PC-3 (cell line): ENCODE measurements at regions not wholly inside any gene's neighbourhood (a gene's known extent, or its start where the extent isn't known, plus 50 kb on each side); places are given as distances from the start of the nearest gene placed in this dataset.

Experiments
- ATAC-seq: fragments of 200-7000 bp; cut with Tn5 transposase; 2 replicates; pipeline ENCODE4 v1.9.1; 2020; ENCODE audit warnings: mild to moderate bottlenecking, moderate library complexity
- BruUV-seq: library from RNA; stranded (reverse); fragments of 400-500 nt; replicated peaks from 2 replicates; lab custom pipeline; 2021; lab: Mats Ljungman, UMichigan
- CTCF ChIA-PET: fragments of 300-600 bp; sonication (Branson Sonifier 250); formaldehyde crosslinking; loops from one replicate; lab custom pipeline; 2022; ENCODE audit warnings: antibody characterized with exemption; lab: Charles Lee
- POLR2A ChIA-PET: fragments of 300-600 bp; sonication (Branson Sonifier 250); formaldehyde crosslinking; loops from one replicate; lab custom pipeline; 2022; ENCODE audit warnings: antibody characterized with exemption; ENCODE audit not compliant: unreplicated experiment; lab: Charles Lee
- DNase-seq: peaks from one replicate; pipeline ENCODE4 v3.0.0-alpha.2; 2015
- H2AFZ ChIP-seq: fragments of 300-600 bp; sonication (generic); 2 replicates; pipeline ENCODE4 v1.6.0; 2016; ENCODE audit warnings: antibody characterized with exemption, low read length
- H3F3A ChIP-seq: fragments of 300-600 bp; sonication (generic); one replicate; pipeline ENCODE4 v1.6.0; 2017; ENCODE audit warnings: antibody characterized with exemption, low read length, control low read depth, mild to moderate bottlenecking; ENCODE audit not compliant: unreplicated experiment
- H3K27ac ChIP-seq: fragments of 300-600 bp; sonication (generic); 2 replicates; pipeline ENCODE4 v1.5.1; 2016; ENCODE audit warnings: mild to moderate bottlenecking, low read length
- H3K27me3 ChIP-seq: fragments of 300-600 bp; sonication (generic); 2 replicates; pipeline ENCODE4 v1.6.1; 2016; ENCODE audit warnings: low read length, mixed read lengths
- H3K36me3 ChIP-seq: fragments of 300-600 bp; sonication (generic); 2 replicates; pipeline ENCODE4 v1.6.1; 2016; ENCODE audit warnings: low read depth, mixed run types, low read length, mixed read lengths
- H3K4me1 ChIP-seq: fragments of 300-600 bp; sonication (generic); 2 replicates; pipeline ENCODE4 v1.5.1; 2016; ENCODE audit warnings: low read length; ENCODE audit not compliant: insufficient read depth
- H3K4me2 ChIP-seq: fragments of 300-600 bp; sonication (generic); 2 replicates; pipeline ENCODE4 v1.6.0; 2016; ENCODE audit warnings: low read length
- H3K4me3 ChIP-seq: fragments of 300-600 bp; sonication (generic); 2 replicates; pipeline ENCODE4 v1.5.1; 2016; ENCODE audit warnings: mild to moderate bottlenecking, low read length, mixed read lengths
- H3K79me2 ChIP-seq: fragments of 300-600 bp; sonication (generic); 2 replicates; pipeline ENCODE4 v1.6.1; 2017; ENCODE audit warnings: low read length, mixed read lengths
- H3K9ac ChIP-seq: fragments of 300-600 bp; sonication (generic); 2 replicates; pipeline ENCODE4 v1.6.0; 2016; ENCODE audit warnings: mild to moderate bottlenecking, low read length
- H3K9me2 ChIP-seq: fragments of 300-600 bp; sonication (generic); replicated peaks from 2 replicates; pipeline ENCODE4 v1.6.1; 2016; ENCODE audit warnings: mixed run types, low read length, mixed read lengths
- H3K9me3 ChIP-seq: fragments of 300-600 bp; sonication (generic); 2 replicates; pipeline ENCODE4 v1.6.1; 2016; ENCODE audit warnings: low read length, mixed read lengths
- H4K20me1 ChIP-seq: fragments of 300-600 bp; sonication (generic); 2 replicates; pipeline ENCODE4 v1.6.1; 2016; ENCODE audit warnings: low read length, mixed read lengths
- EZH2 ChIP-seq: fragments of 300-600 bp; sonication (generic); IDR thresholded peaks from one replicate; pipeline ENCODE4 v1.6.1; 2017; ENCODE audit warnings: antibody characterized with exemption, mild to moderate bottlenecking, low read length; ENCODE audit not compliant: unreplicated experiment
- EZH2phosphoT487 ChIP-seq: fragments of 300-600 bp; sonication (generic); IDR thresholded peaks from 2 replicates; pipeline ENCODE4 v1.6.1; 2018; ENCODE audit warnings: mild to moderate bottlenecking, antibody characterized with exemption, low read length, borderline replicate concordance
- intact Hi-C: fragments of 100-400 bp; cut with micrococcal nuclease; formaldehyde crosslinking; loops from 2 replicates; pipeline ENCODE4 v1.9.0; 2023
- TF ChIP-seq, protein P1 (sequence below): fragments of 300-600 bp; sonication (generic); conservative IDR thresholded peaks from 2 replicates; pipeline ENCODE4 v1.5.1; 2017; ENCODE audit warnings: antibody characterized with exemption, low read depth, mild to moderate bottlenecking, low read length

DNA sequence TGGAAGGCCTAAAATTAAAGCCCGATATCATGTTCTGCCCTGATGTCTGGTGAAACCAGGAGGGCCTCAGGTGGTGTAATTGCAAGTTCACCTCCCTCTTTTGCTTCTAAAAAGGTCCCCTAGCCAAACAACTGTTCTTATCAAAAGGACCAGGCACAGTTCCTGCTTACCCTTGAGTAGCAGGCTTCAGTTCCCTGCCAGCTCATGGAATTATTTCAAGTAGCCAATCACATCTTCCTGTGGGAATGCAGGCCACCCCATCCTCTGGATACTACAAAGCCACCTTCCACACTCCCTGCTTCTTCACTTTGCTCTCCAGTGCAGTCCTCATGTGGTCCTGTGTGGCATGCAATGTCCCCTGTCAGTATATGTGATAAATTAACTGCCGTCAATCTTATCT is 97.7 kb upstream of the GALNT17 start:
- Histone ChIP-seq H3K4me2 (no peak overlapping the region), H4K20me1 (no peaks in the 10 kb centered on the region), H3K4me3 (no peak overlapping the region), H2AFZ (no peak overlapping the region), H3K27me3 (no peaks in the 10 kb centered on the region), H3K79me2 (no peaks in the 10 kb centered on the region), H3K27ac (no peak overlapping the region), H3F3A (no peaks in the 10 kb centered on the region), H3K4me1 (no peaks in the 10 kb centered on the region), H3K36me3 (no peaks in the 10 kb centered on the region), H3K9me2 (no peaks in the 10 kb centered on the region), H3K9ac (no peak overlapping the region), H3K9me3 (no peaks in the 10 kb centered on the region)
- DNase-seq (no peak), ATAC-seq (no peak)
- intact Hi-C loops, result no loop called here
- no peak for TF ChIP-seq EZH2phosphoT487
- no peak for TF ChIP-seq EZH2
- TF ChIP-seq, protein P1, sequence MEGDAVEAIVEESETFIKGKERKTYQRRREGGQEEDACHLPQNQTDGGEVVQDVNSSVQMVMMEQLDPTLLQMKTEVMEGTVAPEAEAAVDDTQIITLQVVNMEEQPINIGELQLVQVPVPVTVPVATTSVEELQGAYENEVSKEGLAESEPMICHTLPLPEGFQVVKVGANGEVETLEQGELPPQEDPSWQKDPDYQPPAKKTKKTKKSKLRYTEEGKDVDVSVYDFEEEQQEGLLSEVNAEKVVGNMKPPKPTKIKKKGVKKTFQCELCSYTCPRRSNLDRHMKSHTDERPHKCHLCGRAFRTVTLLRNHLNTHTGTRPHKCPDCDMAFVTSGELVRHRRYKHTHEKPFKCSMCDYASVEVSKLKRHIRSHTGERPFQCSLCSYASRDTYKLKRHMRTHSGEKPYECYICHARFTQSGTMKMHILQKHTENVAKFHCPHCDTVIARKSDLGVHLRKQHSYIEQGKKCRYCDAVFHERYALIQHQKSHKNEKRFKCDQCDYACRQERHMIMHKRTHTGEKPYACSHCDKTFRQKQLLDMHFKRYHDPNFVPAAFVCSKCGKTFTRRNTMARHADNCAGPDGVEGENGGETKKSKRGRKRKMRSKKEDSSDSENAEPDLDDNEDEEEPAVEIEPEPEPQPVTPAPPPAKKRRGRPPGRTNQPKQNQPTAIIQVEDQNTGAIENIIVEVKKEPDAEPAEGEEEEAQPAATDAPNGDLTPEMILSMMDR, result no peak
- ChIA-PET POLR2A (no interaction called here), CTCF (no interaction called here)
- no TSS peak for BruUV-seq

DNA sequence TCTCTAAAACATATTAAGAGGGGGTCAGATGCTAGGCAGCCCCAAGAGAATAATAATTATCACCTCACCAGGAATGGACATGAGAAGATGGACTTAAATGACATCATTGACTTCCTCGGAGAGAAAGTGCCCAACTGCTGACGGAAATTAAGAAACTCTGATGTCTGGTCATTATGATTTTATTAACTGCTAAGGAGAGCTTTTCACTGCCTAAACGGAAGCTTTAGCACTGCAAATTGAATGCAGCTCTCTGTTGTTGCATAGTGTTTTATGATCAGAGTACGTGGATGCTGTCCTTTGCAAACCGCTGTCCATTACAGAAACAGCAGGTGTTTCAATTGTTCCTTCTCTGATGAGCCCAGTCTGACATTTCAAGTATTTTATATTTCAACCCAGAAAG is 89.4 kb upstream of the GALNT17 start:
- ATAC-seq, result no peak
- Histone ChIP-seq H3K4me2 (no peak overlapping the region), H3K79me2 (no peaks in the 10 kb centered on the region), H3K27me3 (no peaks in the 10 kb centered on the region), H2AFZ (no peak overlapping the region), H3K9ac (no peak overlapping the region), H3K9me3 (peaks cover 4% of the 10 kb centered on the region; the same call in 1 of the 2 replicates), H3K4me1 (no peaks in the 10 kb centered on the region), H4K20me1 (no peaks in the 10 kb centered on the region), H3K27ac (no peak overlapping the region), H3F3A (no peaks in the 10 kb centered on the region), H3K9me2 (no peaks in the 10 kb centered on the region), H3K4me3 (no peak overlapping the region), H3K36me3 (no peaks in the 10 kb centered on the region)
- ChIA-PET CTCF (no interaction called here), POLR2A (no interaction called here)
- BruUV-seq, result no TSS peak
- intact Hi-C loops, result no loop called here
- TF ChIP-seq EZH2phosphoT487, result no peak
- TF ChIP-seq EZH2, result no peak
- TF ChIP-seq, protein P1, result no peak
- DNase-seq, result no peak

DNA sequence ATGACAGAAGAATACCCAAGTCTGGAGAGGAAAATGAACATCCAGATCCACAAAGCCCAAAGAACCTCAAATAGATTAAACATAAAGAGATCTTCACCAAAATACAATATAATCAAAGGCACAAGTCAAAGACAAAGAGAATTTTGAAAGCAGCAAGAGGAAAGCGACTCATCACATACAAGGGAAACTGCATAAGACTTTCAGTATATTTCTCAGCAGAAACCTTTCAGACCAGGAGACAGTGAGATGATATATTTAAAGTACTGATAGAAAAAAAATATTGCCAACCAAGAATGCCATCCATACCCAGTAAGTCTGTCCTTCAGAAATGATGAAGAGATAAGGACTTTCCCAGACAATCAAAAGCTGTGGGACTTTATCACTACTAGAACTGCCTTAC is 81.5 kb upstream of the GALNT17 start:
- no peaks in the 10 kb centered on the region for H4K20me1 ChIP-seq
- H3K9ac ChIP-seq, result no peak overlapping the region
- H3K27ac ChIP-seq, result no peak overlapping the region
- no peaks in the 10 kb centered on the region for H3K79me2 ChIP-seq
- no peaks in the 10 kb centered on the region for H3K36me3 ChIP-seq
- no peak for TF ChIP-seq EZH2
- TF ChIP-seq, protein P1, result no peak
- TF ChIP-seq EZH2phosphoT487, result no peak
- ChIA-PET CTCF (no interaction called here), POLR2A (no interaction called here)
- DNase-seq (no peak), ATAC-seq (no peak)
- BruUV-seq, result no TSS peak
- no peaks in the 10 kb centered on the region for H3K9me2 ChIP-seq
- no peak overlapping the region for H3K4me3 ChIP-seq
- H3K4me1 ChIP-seq, result no peaks in the 10 kb centered on the region
- no peaks in the 10 kb centered on the region for H3K27me3 ChIP-seq
- no peak overlapping the region for H3K4me2 ChIP-seq
- H2AFZ ChIP-seq, result no peak overlapping the region
- H3F3A ChIP-seq, result no peaks in the 10 kb centered on the region
- H3K9me3 ChIP-seq, result peaks cover 15% of the 10 kb centered on the region; the same call in 1 of the 2 replicates
- intact Hi-C loops, result no loop called here
